Spinal cord (tissue), 9 donors: ENCODE measurements at regions not wholly inside any gene's neighbourhood (a gene's known extent, or its start where the extent isn't known, plus 50 kb on each side); places are given as distances from the start of the nearest gene placed in this dataset.

Experiments used
- DNase-seq, 6 donors: peaks; one replicate each; pipeline versions ENCODE4 v3.0.0 to v3.0.0-alpha.2; 2013 to 2015; ENCODE audit warnings: low spot score in 6 of 6, low read depth in 4 of 6
- H3K27ac ChIP-seq: one replicate; pipeline ENCODE4 v1.5.1; 2013; ENCODE audit warnings: low read depth, low read length, control low read depth
- H3K27me3 ChIP-seq: one replicate; pipeline ENCODE4 v1.6.1; 2013; ENCODE audit warnings: low read length; ENCODE audit not compliant: control insufficient read depth, insufficient read depth
- H3K36me3 ChIP-seq: one replicate; pipeline ENCODE4 v1.6.1; 2013; ENCODE audit warnings: low read length; ENCODE audit not compliant: control insufficient read depth, insufficient read depth
- H3K4me1 ChIP-seq: one replicate; pipeline ENCODE4 v1.6.1; 2013; ENCODE audit warnings: low read length; ENCODE audit not compliant: control insufficient read depth, insufficient read depth
- H3K4me3 ChIP-seq: one replicate; pipeline ENCODE4 v1.5.1; 2013; ENCODE audit warnings: low read depth, low read length, control low read depth
- H3K9me3 ChIP-seq: one replicate; pipeline ENCODE4 v1.6.1; 2013; ENCODE audit warnings: low read length; ENCODE audit not compliant: control insufficient read depth, insufficient read depth
- WGBS: methylation state at CpG from one replicate; pipeline ENCODE4 v1.1.5; 2013; ENCODE audit warnings: missing lambda C conversion rate; ENCODE audit not compliant: insufficient coverage; 5-methylcytosine and 5-hydroxymethylcytosine counted together
- donor health status: healthy.

GRCh38 chr4:123977641-123978081, 581.1 kb downstream of the SPRY1 start:
- WGBS: no CpG with 5 or more reads among the region's 3 CpGs
- H3K4me3 ChIP-seq: no peak overlapping the region
- peaks cover 11% of the 10 kb centered on the region for H3K9me3 ChIP-seq
- no peaks in the 10 kb centered on the region for H3K4me1 ChIP-seq
- H3K27ac ChIP-seq: no peak overlapping the region
- peak in 1 of 6 donors; percentile 26 for DNase-seq
- H3K36me3 ChIP-seq: no peaks in the 10 kb centered on the region
- H3K27me3 ChIP-seq: no peaks in the 10 kb centered on the region

- no peak for DNase-seq
- Histone ChIP-seq H3K36me3 (no peaks in the 10 kb centered on the region), H3K9me3 (peaks cover 11% of the 10 kb centered on the region), H3K4me1 (no peaks in the 10 kb centered on the region), H3K4me3 (no peak overlapping the region), H3K27ac (no peak overlapping the region), H3K27me3 (no peaks in the 10 kb centered on the region)
- WGBS: no CpG with 5 or more reads among the region's 1 CpG
These were observed 582.0 kb downstream of the SPRY1 start for GRCh38 chr4:123978637-123979036.

GRCh38 chr4:123980736-123981300, 584.2 kb downstream of the SPRY1 start:
- no peaks in the 10 kb centered on the region for H3K4me1 ChIP-seq
- no peak overlapping the region for H3K4me3 ChIP-seq
- H3K27me3 ChIP-seq: no peaks in the 10 kb centered on the region
- no peaks in the 10 kb centered on the region for H3K36me3 ChIP-seq
- H3K27ac ChIP-seq: no peak overlapping the region
- DNase-seq: no peak
- WGBS: no CpG with 5 or more reads among the region's 2 CpGs
- H3K9me3 ChIP-seq: peaks cover 8% of the 10 kb centered on the region

- no CpG with 5 or more reads among the region's 3 CpGs for WGBS
- Histone ChIP-seq H3K9me3 (no peaks in the 10 kb centered on the region), H3K36me3 (no peaks in the 10 kb centered on the region), H3K4me1 (no peaks in the 10 kb centered on the region), H3K27me3 (no peaks in the 10 kb centered on the region), H3K4me3 (no peak overlapping the region), H3K27ac (no peak overlapping the region)
- peak in 1 of 6 donors; percentile 14 for DNase-seq
These were observed 588.3 kb downstream of the SPRY1 start for GRCh38 chr4:123984886-123985285.

- H3K27ac ChIP-seq: no peak overlapping the region
- peak in 1 of 6 donors; percentile 24 for DNase-seq
These were observed 589.7 kb downstream of the SPRY1 start for GRCh38 chr4:123986268-123986798.

GRCh38 chr4:123987408-123987807, 590.8 kb downstream of the SPRY1 start:
- Histone ChIP-seq H3K4me3 (no peak overlapping the region), H3K36me3 (no peaks in the 10 kb centered on the region), H3K27me3 (no peaks in the 10 kb centered on the region), H3K9me3 (peaks cover 3% of the 10 kb centered on the region), H3K4me1 (no peaks in the 10 kb centered on the region), H3K27ac (no peak overlapping the region)
- no peak for DNase-seq
- 94% methylated on average over 2 of the region's 3 CpGs for WGBS

More at GRCh38 chr4:123986268-123986798, 589.7 kb downstream of the SPRY1 start:
- Histone ChIP-seq H3K4me3 (no peak overlapping the region), H3K36me3 (no peaks in the 10 kb centered on the region), H3K9me3 (no peaks in the 10 kb centered on the region), H3K27me3 (no peaks in the 10 kb centered on the region), H3K4me1 (no peaks in the 10 kb centered on the region)
- no CpG with 5 or more reads among the region's 2 CpGs for WGBS

- Histone ChIP-seq H3K4me1 (no peaks in the 10 kb centered on the region), H3K9me3 (peaks cover 3% of the 10 kb centered on the region), H3K27me3 (no peaks in the 10 kb centered on the region), H3K27ac (no peak overlapping the region), H3K4me3 (no peak overlapping the region), H3K36me3 (no peaks in the 10 kb centered on the region)
- DNase-seq: no peak
- 100% methylated on average over 1 of the region's 2 CpGs for WGBS
These were observed 593.8 kb downstream of the SPRY1 start for GRCh38 chr4:123990310-123990870.

GRCh38 chr4:123994917-123995316, 598.3 kb downstream of the SPRY1 start:
- no peak for DNase-seq
- no CpG with 5 or more reads among the region's 2 CpGs for WGBS

GRCh38 chr4:123995936-123996335, 599.3 kb downstream of the SPRY1 start:
- H3K9me3 ChIP-seq: peaks cover 3% of the 10 kb centered on the region
- H3K4me3 ChIP-seq: no peak overlapping the region
- no peaks in the 10 kb centered on the region for H3K36me3 ChIP-seq
- H3K27me3 ChIP-seq: no peaks in the 10 kb centered on the region
- no peak for DNase-seq
- H3K27ac ChIP-seq: no peak overlapping the region
- WGBS: no CpG with 5 or more reads among the region's 2 CpGs
- H3K4me1 ChIP-seq: no peaks in the 10 kb centered on the region

More at GRCh38 chr4:123994917-123995316, 598.3 kb downstream of the SPRY1 start:
- Histone ChIP-seq H3K4me1 (no peaks in the 10 kb centered on the region), H3K27ac (no peak overlapping the region), H3K36me3 (no peaks in the 10 kb centered on the region), H3K27me3 (no peaks in the 10 kb centered on the region), H3K4me3 (no peak overlapping the region), H3K9me3 (peaks cover 3% of the 10 kb centered on the region)
